SKM-1 (cell line): ENCODE measurements at regions not wholly inside any gene's neighbourhood (a gene's known extent, or its start where the extent isn't known, plus 50 kb on each side); places are given as distances from the start of the nearest gene placed in this dataset.
"Not testable (repeated sequence)": the region's sequence is repeated elsewhere in the genome, so short reads cannot be mapped to it uniquely, and the experiment has no call there.

Experiments
- DNase-seq: peaks from one replicate; lab custom pipeline; 2025; ENCODE audit not compliant: unreplicated experiment; lab: John Stamatoyannopoulos, UW

DNA sequence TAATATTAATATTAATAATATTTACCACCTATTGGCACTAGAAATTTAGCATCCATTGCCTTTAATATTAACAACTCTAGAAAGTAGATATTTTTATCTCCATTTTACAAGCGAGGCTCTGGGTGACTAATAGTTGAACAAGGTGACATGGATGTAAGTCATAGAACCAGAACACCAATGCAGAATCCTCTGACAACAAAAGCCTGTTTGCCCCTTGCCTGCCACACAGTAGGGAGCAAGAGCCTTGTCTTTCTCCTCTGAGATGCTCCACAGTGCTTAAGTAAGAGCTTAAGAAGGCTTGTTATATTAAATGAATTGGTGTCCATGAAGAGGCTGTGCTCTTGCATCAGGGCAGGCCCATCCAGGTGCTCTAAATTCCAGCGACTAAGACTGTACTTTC, 51.2 kb upstream of the LBX1 start:
- no peak for DNase-seq

DNA sequence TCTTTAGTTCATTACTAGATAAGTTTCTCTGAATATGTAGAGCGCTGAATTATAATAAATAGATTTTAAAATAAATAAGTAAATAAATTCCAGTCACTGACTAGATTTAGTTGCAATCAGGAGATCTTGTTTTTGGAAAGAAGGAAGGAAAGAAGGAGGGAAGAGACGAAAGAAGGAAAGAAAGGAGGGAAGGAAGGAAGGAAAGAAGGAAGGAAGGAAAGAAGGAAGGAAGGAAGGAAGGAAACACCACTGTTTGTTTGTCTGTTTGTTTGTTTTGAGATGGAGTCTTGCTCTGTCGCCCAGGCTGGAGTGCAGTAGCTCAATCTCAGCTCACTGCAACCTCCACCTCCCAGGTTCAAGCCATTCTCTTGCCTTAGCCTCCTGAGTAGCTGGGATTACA, 51.7 kb upstream of the LBX1 start:
- not testable (repeated sequence) for DNase-seq

DNA sequence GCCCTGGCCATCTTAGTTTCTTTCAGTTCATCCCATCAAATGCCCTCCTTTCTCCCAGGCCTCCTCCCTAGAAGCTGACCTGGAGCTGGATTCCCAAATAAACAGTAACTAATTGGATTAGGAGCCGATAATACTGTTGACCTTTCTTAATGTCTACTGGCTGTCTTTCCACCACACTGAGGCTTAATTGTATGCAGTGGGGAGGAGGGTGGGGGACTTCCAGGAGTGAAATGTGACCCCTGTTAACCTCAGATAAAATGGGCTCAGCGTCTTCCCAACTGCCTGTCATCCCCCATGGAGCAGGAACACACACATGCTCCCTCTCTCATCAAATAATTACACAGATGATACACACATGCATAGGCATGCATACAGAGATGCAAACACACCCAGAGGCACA, 53.7 kb upstream of the LBX1 start:
- DNase-seq = no peak

GRCh38 chr10:101283762-101284100, 54.5 kb upstream of the LBX1 start:
- DNase-seq = no peak

GRCh38 chr10:101284101-101284743, 55.0 kb upstream of the LBX1 start:
- DNase-seq = no peak

- no peak for DNase-seq
These were observed 55.6 kb upstream of the LBX1 start for GRCh38 chr10:101284744-101285463.

- DNase-seq = no peak
These were observed 56.3 kb upstream of the LBX1 start for GRCh38 chr10:101285519-101286070.

DNA sequence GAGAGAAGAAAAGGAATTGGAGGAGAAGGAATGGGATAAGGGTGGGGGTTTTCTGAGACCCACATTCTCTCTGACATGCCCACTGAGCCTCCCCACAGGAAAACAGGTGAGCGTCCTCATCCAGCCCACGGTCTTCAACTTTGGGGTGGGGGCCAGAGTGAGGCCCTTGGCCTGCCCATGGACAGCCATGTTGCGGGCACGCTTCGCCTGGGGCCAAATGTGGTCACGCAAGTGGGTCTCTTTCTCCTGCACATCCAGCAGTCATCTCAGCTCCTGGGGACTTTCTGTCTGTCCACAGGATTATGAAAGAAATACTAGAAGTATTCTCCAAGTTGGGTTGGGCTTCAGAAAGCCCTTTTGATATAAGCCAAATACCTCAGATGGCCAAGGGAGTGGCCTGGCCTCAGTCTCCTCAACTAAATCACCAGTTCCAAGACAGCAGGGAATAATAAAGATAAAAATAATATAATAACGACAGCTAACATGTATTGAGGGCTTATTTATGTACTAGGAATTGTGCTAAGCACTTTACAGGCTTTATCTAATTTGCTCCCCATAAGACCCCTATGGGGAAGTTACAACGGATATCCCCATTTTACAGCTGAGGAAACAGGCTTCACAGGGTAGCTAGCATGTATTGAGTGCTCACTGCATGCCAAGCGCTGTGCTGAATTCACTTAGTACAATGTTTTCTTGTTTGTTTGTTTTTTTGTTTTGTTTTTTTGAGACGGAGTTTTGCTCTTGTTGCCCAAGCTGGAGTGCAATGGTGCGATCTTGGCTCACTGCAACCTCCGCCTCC, 57.2 kb upstream of the LBX1 start:
- DNase-seq = no peak

DNA sequence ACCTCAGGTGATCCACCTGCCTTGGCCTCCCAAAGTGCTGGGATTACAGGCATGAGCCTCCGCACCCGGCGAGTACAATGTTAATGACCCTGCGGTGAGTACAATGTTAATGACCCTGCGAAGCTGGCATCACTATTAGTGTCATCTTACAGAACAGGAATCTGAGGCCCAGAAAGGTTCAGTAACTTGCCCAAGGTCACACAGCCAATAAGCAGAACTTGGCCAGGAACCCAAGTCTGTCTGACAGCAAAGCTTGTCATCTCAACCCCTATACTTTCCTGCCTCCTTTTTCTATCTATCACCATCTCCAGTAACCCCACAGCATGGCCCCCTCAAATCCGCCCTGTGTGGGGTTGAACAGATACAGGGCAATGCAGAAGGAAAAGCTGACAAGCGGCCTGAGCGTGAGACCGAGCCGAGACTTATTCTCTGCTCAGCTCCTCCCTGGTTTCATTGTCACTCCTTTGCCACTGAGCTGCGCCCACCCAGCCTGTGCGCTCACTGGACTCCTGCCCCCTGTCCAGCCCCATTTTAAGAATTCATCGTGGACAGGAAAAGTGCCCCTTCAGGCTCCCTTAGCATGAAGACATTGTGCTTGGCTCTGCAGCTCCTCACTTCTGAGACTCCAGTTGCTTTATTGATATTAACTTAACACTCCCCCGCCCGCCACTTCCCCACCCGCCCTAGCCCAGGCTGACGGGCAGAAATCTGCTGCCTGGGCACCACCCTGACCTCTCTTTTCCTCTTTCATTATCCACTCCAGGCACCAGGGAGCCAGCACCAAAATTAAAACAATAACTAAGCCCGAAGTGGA, 58.1 kb upstream of the LBX1 start:
- DNase-seq = no peak

- no peak for DNase-seq
These were observed 58.9 kb upstream of the LBX1 start for GRCh38 chr10:101287997-101288635.

DNA sequence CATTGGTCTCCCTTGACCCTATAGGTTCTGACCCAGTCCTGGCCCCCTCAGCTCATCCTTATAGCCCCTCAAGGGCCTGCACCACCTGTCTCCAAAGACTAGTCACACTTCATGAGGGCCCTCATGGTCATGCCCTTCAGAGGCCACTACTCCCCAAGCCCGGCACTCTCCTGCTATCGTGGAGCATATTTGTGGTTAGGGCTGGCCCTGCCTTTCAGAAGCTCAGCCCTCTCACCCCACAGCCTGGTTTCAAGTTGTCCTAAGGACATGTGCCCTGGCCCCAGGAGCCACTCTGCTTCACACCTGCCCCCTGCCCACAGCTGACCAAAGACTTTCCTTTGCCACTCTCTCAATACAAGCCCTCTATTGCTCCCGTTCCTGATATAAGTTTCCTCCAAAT, 60.3 kb upstream of the LBX1 start:
- no peak for DNase-seq

DNA sequence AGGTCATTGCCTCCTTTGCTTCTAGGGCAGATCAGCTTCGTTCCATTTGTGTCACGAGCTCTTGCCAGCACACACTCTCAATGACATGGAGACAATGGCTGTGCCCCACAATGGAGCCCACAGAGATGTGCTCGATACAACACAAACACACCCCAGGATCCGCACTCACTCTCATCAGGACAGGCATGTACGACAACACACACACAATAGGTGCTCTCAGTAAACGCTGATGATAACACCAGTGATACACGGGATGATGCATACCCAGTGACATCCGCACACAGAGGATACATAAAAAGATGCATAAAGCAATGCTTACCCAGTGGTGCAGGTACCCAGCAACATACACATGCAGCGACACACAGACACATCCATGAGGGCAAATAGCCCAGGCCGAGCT, 61.2 kb upstream of the LBX1 start:
- no peak for DNase-seq

GRCh38 chr10:101290881-101291280, 61.6 kb upstream of the LBX1 start:
- no peak for DNase-seq

- peak; percentile 8 for DNase-seq
These were observed 62.3 kb upstream of the LBX1 start for GRCh38 chr10:101291331-101292193.

GRCh38 chr10:101292194-101293006, 61.6 kb upstream of the BTRC start:
- no peak for DNase-seq

DNA sequence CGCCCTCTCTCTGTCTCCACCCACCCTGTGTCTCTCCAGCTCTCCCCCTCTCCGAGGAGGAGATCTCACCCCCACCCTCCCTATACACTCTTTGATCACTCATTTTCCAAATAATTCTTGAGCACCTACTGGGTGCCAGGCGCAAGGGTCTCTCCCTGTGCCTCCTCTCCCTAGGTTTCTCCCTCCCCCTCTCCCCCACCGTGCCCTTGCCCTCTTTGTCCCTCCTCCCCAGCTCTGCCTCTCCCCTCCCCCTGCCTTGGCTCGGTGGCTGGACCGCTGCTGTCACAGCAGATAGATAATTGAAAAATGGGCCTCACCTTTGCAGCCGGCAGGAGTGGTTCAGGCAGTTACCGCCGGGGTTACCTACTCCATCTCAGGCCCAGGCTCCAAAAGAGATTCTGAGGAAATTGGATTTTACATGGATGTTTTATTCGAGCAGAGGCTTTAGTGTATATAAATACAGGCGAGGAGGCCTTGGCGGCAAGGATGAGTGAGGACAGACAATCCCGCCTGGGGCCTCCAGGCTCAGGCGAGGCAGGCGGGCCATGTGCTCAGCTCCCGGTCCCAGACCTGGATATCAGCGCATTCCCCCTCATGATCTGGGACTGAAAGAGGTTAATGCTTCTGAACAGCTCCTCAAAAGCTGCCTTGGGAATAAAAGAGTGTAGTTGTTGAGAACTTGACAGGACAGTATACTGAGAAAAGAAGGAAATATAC, 60.8 kb upstream of the BTRC start:
- DNase-seq = no peak

- DNase-seq = no peak
These were observed 59.9 kb upstream of the BTRC start for GRCh38 chr10:101294109-101294508.

- DNase-seq = no peak
These were observed 58.7 kb upstream of the BTRC start for GRCh38 chr10:101295261-101295660.
